ENCODE measurements at regions not wholly inside any gene's neighbourhood (a gene's known extent, or its start where the extent isn't known, plus 50 kb on each side); places are given as distances from the start of the nearest gene placed in this dataset.

GRCh38 chr5:176151281-176151680 is 86.9 kb upstream of the SIMC1 start:
- no peak for DNase-seq

- DNase-seq, result no peak
Observed at GRCh38 chr5:176152191-176152929, 85.9 kb upstream of the SIMC1 start.

- DNase-seq, result no peak
Observed at GRCh38 chr5:176152930-176153311, 85.3 kb upstream of the SIMC1 start.

GRCh38 chr5:176153741-176154140 is 84.5 kb upstream of the SIMC1 start:
- DNase-seq, result no peak

- no peak for DNase-seq
Observed at GRCh38 chr5:176154821-176155220, 83.4 kb upstream of the SIMC1 start.

GRCh38 chr5:176155922-176156359 is 82.3 kb upstream of the SIMC1 start:
- no peak for DNase-seq

GRCh38 chr5:176157656-176158055 is 80.6 kb upstream of the SIMC1 start:
- no peak for DNase-seq

GRCh38 chr5:176161431-176161830 is 76.8 kb upstream of the SIMC1 start:
- no peak for DNase-seq

- no peak for DNase-seq
Observed at GRCh38 chr5:176162198-176162597, 76.0 kb upstream of the SIMC1 start.

GRCh38 chr5:176162888-176163287 is 75.3 kb upstream of the SIMC1 start:
- no peak for DNase-seq

- no peak for DNase-seq
Observed at GRCh38 chr5:176166427-176166826, 71.8 kb upstream of the SIMC1 start.

- DNase-seq, result no peak
Observed at GRCh38 chr5:176167800-176168199, 70.4 kb upstream of the SIMC1 start.

- no peak for DNase-seq
Observed at GRCh38 chr5:176169393-176170063, 68.7 kb upstream of the SIMC1 start.

GRCh38 chr5:176170084-176170483 is 68.1 kb upstream of the SIMC1 start:
- no peak for DNase-seq

- DNase-seq, result no peak
Observed at GRCh38 chr5:176171171-176171760, 67.0 kb upstream of the SIMC1 start.

GRCh38 chr5:176172246-176172645 is 66.0 kb upstream of the SIMC1 start:
- DNase-seq, result no peak

GRCh38 chr5:176173647-176174046 is 64.6 kb upstream of the SIMC1 start:
- no peak for DNase-seq

- DNase-seq, result no peak
Observed at GRCh38 chr5:176174345-176175025, 63.7 kb upstream of the SIMC1 start.

- DNase-seq, result no peak
Observed at GRCh38 chr5:176175101-176175852, 62.9 kb upstream of the SIMC1 start.

GRCh38 chr5:176176231-176176630 is 62.0 kb upstream of the SIMC1 start:
- DNase-seq, result no peak

- DNase-seq, result no peak
Observed at GRCh38 chr5:176178789-176179188, 59.4 kb upstream of the SIMC1 start.

GRCh38 chr5:176180339-176180738 is 57.9 kb upstream of the SIMC1 start:
- DNase-seq, result no peak

- no peak for DNase-seq
Observed at GRCh38 chr5:176180781-176181180, 57.4 kb upstream of the SIMC1 start.
